ENCODE measurements at regions not wholly inside any gene's neighbourhood (a gene's known extent, or its start where the extent isn't known, plus 50 kb on each side); places are given as distances from the start of the nearest gene placed in this dataset.

- 44 to 51% methylated on average over 5 of the region's 5 CpGs for WGBS, 2 donors
- no peaks in the 10 kb centered on the region for H3K27me3 ChIP-seq
- ATAC-seq (no peak), DNase-seq (no peak)
- no peak overlapping the region for H3K27ac ChIP-seq
- H3K4me1 ChIP-seq = no peaks in the 10 kb centered on the region
- TF ChIP-seq POLR2A (IDR thresholded peaks at IDR 0.05) (no peak), CTCF (IDR thresholded peaks at IDR 0.05) (no peak)
- no peaks in the 10 kb centered on the region for H3K9me3 ChIP-seq
- no peaks in the 10 kb centered on the region for H3K36me3 ChIP-seq (replicated peaks in 1 of 2; ENCODE audit: insufficient read depth in 1 of 2, low read depth in 2 of 2)
- H3K4me3 ChIP-seq = no peak overlapping the region
- intact Hi-C loops (cut with DNase I) = no loop called here
Observed at GRCh38 chr12:115324949-115325593, 641.1 kb upstream of the TBX3 start.

GRCh38 chr12:115323223-115323905 is 639.4 kb upstream of the TBX3 start:
- WGBS, 2 donors = 67 to 82% methylated on average over 3 of the region's 3 CpGs
- DNase-seq = no peak
- Histone ChIP-seq H3K36me3 (replicated peaks in 1 of 2; ENCODE audit: insufficient read depth in 1 of 2, low read depth in 2 of 2) (no peaks in the 10 kb centered on the region), H3K9me3 (no peaks in the 10 kb centered on the region), H3K4me3 (no peak overlapping the region), H3K27me3 (no peaks in the 10 kb centered on the region), H3K27ac (no peak overlapping the region), H3K4me1 (no peaks in the 10 kb centered on the region)
- intact Hi-C loops (cut with DNase I) = no loop called here
- no peak for ATAC-seq
- TF ChIP-seq CTCF (IDR thresholded peaks at IDR 0.05) = no peak
- TF ChIP-seq POLR2A (IDR thresholded peaks at IDR 0.05) = no peak

- Histone ChIP-seq H3K4me3 (no peak overlapping the region), H3K9me3 (no peaks in the 10 kb centered on the region), H3K36me3 (replicated peaks in 1 of 2; ENCODE audit: insufficient read depth in 1 of 2, low read depth in 2 of 2) (no peaks in the 10 kb centered on the region), H3K27ac (no peak overlapping the region), H3K4me1 (no peaks in the 10 kb centered on the region), H3K27me3 (no peaks in the 10 kb centered on the region)
- intact Hi-C loops (cut with DNase I) = no loop called here
- DNase-seq (no peak), ATAC-seq (no peak)
- WGBS, 2 donors = 52 to 60% methylated on average over 4 of the region's 4 CpGs
- TF ChIP-seq POLR2A (IDR thresholded peaks at IDR 0.05) = no peak
- no peak for TF ChIP-seq CTCF (IDR thresholded peaks at IDR 0.05)
Observed at GRCh38 chr12:115322275-115322674, 638.3 kb upstream of the TBX3 start.

DNA sequence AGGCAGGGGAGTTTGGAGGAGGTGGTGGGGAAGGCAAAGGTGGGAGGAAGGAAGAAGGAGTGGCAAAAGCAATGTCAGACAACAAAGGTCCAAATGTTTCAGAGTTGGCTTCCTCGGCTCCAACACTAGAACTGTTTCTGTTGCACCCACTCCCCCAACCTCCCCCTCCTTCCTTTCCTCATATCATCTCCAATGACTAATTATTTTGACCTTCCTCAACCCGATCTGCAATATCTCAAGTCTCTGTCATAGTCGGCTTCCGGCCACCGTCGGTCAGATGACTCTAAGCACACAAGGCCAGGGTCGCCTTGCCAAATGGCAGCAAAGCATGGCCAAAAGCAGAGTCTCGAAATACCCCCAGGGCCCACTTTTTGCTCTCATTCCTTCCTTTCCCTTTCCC is 637.0 kb upstream of the TBX3 start:
- no peaks in the 10 kb centered on the region for H3K27me3 ChIP-seq
- H3K36me3 ChIP-seq (replicated peaks in 1 of 2; ENCODE audit: insufficient read depth in 1 of 2, low read depth in 2 of 2) = no peaks in the 10 kb centered on the region
- 17 to 32% methylated on average over 8 of the region's 8 CpGs for WGBS, 2 donors
- intact Hi-C loops (cut with DNase I) = no loop called here
- DNase-seq = peak in 3 of 4 donors; percentile 14 to 21 (median 16)
- no peaks in the 10 kb centered on the region for H3K4me1 ChIP-seq
- no peak for ATAC-seq
- no peaks in the 10 kb centered on the region for H3K9me3 ChIP-seq
- H3K4me3 ChIP-seq = no peak overlapping the region
- TF ChIP-seq CTCF (IDR thresholded peaks at IDR 0.05) (no peak), POLR2A (IDR thresholded peaks at IDR 0.05) (no peak)
- no peak overlapping the region for H3K27ac ChIP-seq

DNA sequence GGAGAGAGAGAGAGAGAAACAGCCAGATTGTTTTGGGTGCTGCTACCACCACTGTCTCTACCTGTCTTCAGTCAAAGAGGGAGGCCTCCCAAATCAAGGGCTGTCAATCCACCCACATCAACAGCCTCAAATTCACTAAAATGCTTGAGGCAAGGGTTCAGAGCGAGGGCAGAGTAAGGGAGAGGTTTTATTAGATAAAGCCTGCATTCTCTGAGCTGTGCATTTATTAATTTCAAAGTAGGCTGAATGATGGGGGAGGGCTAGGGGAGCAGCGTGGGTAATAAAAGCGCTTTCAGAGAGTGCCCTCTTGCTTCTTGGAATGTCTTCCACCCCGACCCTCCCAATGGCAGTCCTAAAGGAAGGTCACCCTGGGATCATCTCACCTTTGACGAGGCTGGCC is 636.5 kb upstream of the TBX3 start:
- intact Hi-C loops (cut with DNase I) = no loop called here
- 58 to 60% methylated on average over 5 of the region's 5 CpGs for WGBS, 2 donors
- H3K27me3 ChIP-seq = no peaks in the 10 kb centered on the region
- no peaks in the 10 kb centered on the region for H3K36me3 ChIP-seq (replicated peaks in 1 of 2; ENCODE audit: insufficient read depth in 1 of 2, low read depth in 2 of 2)
- ATAC-seq (no peak), DNase-seq (no peak)
- H3K27ac ChIP-seq = no peak overlapping the region
- H3K4me3 ChIP-seq = no peak overlapping the region
- H3K4me1 ChIP-seq = no peaks in the 10 kb centered on the region
- TF ChIP-seq POLR2A (IDR thresholded peaks at IDR 0.05) (no peak), CTCF (IDR thresholded peaks at IDR 0.05) (no peak)
- H3K9me3 ChIP-seq = no peaks in the 10 kb centered on the region
